Inflammatory macrophage (primary cell): ENCODE measurements at regions not wholly inside any gene's neighbourhood (a gene's known extent, or its start where the extent isn't known, plus 50 kb on each side); places are given as distances from the start of the nearest gene placed in this dataset.

Experiments
- DNase-seq, 2 donors: peaks; one replicate each; pipeline ENCODE4 v3.0.0-alpha.2; 2020 to 2022

DNA sequence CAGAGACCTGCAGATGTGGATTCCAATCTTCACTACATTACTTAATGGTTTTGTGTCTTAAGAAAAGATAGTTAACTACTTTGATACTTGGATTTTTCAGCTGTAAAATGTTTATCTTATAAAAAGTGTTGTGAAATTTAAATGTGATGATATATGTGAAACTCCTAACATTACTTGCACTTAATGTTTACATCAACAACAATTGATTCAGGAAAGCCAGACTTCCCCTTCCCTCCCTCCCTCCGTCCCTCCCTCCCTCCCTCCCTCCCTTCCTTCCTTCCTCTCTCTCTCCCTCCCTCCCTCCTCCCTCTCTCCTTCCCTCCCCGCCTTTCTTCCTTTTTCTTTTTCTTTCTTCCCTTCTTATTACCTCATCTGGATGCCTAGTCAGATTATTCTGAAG is 773.9 kb upstream of the FAM98A start:
- no peak for DNase-seq

DNA sequence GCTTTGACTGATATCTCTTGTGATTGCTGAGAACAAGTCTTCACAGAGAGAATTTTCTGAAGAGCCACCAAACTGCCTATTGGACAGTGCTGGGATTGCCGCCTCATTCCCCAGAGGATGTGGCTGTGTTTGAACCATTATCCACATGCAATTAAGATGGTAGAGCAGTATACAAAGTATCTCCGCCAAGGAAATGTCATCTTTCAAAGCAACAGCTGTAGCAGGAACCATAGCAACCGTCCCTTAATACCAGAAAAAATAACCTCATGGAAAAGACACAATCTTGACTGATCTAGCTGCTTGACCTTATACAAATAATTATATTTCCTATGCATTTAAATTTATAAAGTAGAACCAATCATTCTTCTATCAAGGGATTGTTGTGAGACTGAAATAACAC is 772.6 kb upstream of the FAM98A start:
- DNase-seq, result no peak

DNA sequence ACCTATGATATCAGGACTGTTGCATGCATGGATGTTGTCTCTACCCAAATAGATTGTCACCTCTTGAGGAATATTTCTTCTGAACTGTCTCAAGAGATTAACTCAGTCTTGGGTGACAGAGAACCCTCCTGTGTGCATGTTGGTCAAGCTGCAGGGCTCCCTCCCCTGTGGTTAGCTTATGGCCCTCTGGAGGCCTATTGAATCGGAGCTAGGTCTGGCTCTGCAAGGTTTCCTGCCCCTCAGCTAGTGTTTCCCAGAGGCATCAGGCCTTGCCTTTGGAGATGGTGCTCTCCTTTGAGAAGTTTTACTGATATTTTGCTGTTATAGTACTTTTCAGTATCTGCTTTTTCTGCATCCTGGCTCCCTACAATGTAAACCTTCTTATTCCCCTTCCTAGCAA is 769.2 kb upstream of the FAM98A start:
- no peak for DNase-seq

DNA sequence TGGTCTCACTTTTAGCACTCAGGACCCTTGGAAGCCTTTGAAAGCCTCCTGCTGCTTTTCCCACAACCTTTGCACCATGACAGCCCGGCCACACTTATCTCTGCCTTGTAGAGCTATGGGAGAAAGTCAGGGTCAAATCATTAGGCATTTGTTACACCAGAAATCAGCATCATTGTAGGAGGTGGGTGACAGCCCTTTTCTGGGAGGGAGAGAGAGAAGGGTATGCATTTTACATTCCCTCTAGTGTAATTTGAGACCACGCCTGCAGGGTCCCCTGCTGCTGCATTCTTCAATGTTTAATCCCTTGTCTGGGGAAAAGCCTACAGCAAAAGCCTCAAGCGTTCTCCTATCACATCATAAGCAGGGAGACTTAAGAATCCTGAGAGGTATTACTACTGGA is 766.8 kb upstream of the FAM98A start:
- no peak for DNase-seq

DNA sequence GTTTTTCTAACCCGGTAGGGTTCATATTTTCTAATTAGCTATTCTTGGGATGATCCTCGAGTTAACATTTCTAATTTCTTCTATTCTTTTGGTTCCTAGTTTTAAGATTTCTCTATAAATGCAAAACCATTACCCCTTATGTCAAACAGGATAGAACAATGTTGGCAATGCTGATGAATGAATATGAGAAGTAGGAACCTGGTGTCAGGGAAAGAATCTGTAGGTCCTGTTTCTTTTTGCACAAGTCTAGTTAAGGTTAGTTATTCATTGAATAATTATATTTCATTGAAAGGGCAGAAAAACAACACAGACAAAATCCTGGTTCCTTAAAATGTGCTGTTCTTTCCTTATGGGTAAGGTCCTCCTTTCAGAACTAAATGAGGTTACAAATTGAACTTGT is 766.4 kb upstream of the FAM98A start:
- no peak for DNase-seq

DNA sequence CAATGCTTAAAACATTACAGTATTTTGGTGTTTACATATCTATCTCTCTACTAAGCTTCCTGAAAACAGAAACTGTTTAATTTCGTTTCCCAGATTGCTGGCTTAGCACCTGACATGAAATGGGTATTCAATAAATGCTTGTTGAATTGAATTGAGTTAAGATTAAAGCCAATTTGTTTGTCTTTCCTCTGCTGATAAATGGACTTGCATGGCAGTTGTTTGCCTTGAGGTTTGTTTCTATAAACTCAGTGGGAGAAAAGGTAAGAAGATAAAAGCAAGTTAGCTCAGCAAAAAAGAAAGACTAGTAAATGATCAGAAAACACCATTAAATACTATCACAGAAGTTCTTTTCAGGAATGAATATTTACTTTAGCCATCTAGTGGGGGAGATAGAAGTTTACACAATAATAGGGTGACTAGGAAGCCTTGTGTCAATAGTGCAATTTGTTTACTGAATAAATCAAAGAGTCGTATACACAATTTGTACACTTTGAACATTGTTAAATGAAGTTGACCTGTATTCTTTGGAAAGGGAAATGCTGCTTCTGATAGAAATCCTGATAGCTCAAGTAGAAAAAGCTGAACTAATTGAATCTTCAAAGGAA is 754.5 kb upstream of the FAM98A start:
- no peak for DNase-seq

DNA sequence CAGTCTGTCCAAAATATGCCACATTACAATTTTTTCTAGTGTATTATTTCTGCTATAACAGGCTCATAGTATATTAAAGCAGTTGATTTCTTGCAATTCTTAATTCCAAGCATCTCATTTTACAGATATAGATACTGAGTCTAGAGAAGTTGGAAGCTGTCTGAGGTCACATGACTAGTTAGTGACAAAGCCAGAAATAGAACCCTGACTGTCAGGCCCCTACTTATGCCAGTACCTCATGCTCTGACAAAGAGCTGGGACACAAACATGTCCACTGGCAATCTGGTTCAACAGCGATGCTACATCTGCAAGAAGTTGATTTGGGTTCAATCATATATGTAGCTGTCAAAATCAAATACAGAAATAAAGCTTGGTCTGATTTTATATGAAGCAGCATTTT is 750.4 kb upstream of the FAM98A start:
- DNase-seq, result no peak

DNA sequence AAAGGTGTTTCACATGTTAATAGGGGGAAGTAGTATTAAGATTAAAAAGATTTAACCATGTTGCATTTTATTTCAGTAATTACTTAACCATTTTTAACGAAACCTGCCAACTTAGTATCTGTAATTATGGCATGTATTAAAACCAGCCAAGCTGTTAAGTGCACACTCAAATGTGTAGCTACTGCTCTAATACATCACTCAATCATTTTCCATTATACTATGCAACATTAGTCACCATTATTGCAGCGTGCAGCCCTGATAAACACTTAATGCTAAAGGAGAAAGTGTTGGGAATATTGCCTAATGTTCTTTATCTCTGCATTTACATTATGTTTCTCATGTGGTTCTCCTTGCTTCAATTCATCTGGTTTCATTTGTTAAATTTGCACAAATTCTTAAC is 745.9 kb upstream of the FAM98A start:
- DNase-seq, result no peak

DNA sequence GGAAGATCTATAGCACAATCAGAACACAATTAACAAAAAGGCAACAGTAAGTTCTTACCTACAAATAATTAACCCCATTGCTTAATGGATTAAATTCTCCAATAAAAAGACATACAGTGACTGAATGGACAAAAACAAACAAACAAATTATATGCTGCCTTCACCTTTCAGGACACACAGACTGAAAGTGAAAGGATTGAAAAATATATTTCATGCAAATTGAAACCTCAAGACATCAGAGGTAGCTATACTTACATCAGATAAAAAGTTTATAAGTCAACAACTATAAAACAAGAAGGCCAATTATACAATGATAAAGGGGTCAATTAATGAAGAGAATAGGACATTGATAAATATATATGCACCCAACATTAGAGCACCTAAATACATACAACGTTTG is 741.2 kb upstream of the FAM98A start:
- DNase-seq, result no peak

DNA sequence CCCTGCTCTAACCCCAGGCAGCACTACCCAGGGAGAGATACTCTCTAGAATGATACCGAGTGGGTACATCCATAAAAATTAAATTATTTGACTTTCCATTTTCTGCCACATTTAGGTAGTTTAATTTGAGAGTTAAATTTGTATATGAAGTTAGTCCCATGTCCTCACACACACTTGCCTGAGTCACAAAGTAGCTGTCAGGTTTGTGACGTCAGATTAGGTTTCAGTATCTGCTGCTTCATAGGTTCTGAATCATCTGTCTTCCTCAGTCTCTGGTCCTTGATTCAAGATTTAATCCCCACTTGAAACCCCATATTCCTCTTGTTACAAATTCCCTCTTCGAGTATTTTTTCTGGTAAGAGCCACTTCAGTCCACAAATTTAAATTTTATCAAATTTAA is 738.6 kb upstream of the FAM98A start:
- no peak for DNase-seq

DNA sequence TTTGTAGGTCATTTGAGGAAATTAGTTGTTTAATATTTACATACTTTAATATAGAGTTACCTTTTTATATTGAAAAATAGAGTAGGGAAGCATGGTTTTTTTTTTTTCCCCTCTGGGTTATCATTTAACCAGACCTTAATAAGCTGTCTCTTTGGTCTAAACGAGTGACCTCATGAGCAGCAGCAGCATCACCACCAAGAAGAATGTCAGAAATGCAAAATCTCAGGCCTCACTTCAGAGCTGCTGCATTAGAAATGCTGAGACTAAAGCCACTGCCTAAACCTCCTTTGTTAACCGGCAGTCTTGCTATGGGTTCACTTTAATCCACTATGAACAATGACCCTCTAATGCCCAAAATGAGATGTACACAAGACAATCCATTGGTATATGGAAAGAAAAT is 733.7 kb upstream of the FAM98A start:
- DNase-seq, result no peak

DNA sequence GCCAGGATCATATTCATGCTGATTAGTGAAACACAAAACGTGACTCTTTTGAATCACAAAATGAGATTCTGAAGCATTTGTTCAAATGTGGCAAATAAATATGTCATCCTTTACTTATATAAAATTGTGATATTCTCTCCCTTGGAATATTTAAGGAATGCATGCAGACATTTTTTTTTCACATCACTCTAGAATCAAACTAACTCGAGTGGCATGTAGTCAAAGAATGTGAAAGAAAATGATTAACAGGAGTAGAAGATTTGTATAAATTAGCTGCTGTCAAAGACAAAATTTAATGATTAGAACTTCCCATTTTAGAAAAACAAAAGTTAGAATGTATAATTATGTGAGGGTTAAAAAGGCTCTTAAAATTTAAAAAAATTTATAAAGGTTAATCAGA is 721.0 kb upstream of the FAM98A start:
- no peak for DNase-seq

DNA sequence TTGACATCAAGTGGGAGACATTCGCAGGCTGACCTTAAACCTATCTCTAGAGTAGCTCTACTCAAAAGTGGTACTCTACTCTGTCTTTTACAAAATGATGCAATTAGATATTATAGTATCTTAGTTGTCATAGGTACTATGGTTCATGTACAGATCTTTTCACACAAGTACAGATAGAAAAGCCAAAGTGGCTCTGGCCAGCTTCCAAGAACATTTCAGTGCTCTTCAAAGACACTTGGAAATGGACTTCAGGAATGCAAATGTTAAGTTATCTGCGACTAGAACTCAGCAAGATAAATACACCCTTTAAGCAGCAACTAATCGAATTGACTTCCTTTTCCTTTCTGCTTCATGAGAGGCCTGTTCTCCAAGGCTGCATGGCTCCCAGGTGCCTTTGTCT is 718.7 kb upstream of the FAM98A start:
- no peak for DNase-seq

DNA sequence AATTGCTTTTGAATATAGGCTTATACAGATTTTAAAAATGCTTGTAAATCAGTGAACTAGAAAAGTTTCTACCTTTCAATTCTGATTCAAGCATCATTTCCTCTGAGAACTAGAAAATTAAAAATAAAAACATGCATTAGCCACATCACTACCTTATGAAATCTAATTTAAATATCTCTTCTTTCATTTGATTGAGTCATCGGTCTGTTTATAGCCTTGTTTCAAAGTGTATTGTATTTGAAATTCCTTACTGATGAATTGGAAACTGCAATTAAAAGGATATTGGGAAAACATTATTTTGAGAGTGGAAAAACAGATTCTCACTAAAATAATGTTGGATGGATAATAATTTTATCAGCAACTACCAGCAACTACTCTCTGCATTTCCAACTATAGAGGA is 717.7 kb upstream of the FAM98A start:
- no peak for DNase-seq

DNA sequence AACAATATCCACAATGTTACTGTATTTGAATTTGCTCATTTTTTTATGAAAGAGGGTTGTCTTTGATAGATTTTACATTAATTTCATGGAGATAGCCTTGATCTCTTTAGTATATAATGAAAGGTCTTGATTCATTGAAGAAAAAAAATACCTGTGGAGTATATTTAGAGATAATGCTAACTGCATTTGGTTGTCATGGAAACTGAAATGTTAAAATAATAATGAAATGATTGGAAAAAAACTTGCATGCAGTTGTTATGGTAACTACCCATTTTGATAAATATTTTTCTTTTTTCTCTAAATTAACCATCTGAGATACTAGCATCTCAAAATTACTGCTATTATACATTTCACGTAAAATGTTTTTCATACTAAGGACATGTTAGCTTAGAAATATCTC is 712.7 kb upstream of the FAM98A start:
- DNase-seq, result no peak

DNA sequence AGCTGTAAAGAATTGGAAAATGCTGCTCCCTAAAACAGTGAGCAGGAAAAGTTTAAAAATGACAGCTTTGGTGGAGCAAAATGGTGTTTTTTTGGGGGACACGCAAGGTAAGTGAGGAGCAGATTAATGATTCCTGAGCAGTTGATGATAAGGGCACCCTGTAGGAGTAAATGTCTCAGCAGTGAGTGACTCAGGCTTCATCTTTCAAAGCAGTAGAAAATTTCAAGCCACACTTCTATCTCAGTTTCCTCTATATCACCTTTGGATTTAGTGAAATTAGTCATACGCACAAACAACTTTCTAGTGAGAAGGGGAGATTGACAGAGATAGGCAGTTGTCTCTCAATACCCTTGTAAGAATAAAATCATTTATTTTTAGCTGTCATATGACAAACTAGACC is 709.0 kb upstream of the FAM98A start:
- DNase-seq, result no peak

DNA sequence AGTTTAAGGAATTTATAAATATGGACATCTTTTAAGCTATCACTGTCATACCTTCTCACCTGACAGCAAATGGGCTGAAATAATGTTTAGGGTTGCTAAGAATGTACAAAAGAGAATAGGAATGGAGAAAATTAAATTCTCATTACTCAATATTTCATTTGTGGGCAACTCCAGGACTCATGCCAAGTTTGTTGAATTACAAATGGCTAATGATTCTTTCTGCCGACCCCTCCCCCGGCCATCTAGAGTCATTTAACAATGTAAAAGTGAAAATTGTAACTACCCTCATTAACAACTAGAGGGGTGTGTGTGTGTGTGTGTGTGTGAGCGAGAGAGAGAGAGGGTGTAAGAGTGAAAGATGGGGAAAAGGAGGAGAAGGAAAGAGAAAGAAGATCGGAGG is 708.5 kb upstream of the FAM98A start:
- DNase-seq, result no peak

DNA sequence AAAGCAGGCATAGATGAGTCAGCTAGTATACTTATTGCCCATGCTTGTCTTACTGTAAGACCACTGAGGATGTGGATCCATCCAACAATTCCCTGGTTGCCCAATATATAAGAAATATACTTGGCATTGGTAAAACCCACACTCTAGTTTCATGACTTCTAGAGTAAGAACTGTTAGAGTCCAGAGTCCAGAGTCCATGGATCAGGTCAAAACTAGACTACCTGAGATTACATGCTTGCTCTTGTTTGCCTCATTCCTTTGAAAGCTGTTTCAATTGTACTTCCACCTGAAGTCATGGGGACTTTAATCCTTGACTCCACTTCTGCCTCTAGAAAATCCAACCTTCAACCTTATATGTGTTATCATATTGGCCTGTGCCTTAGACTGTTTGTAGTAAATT is 707.6 kb upstream of the FAM98A start:
- DNase-seq, result no peak

DNA sequence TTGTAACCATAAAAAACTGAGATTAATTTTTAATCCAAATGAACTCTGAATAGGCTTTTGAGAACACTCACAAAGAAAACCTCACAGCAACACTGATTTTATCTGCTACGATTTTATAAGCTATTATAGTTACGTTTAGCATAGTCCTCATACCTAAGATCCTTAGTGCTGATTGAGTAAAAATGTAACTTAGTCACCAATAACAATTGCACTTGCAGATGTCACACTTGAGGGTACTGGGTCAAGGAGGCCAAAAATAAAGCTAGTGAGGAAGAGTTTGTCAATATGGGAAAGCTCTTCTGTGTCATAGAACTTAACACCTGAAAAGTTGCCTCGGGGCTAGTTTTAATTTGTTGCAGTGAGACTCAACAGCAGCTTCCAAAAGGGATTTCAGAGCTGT is 706.5 kb upstream of the FAM98A start:
- DNase-seq, result no peak

DNA sequence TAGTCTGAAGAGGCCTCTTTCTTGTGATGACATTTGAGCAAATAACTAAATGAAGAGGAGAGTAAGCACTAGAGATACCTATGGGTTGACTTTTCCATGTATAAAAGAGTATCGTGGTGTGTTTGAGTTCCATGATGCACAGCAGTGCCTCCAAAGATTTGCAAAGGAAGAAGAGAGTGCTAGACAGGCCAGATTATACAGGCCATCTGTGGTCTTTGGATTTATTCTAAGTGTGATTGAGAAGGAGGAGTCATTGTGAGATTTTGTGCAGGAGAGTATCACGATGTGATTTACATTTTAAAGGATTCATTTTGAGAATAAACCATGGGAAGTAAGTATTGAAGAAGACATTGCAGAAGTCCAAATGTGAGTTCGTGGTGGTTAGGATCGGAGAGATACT is 695.9 kb upstream of the FAM98A start:
- DNase-seq, result no peak

DNA sequence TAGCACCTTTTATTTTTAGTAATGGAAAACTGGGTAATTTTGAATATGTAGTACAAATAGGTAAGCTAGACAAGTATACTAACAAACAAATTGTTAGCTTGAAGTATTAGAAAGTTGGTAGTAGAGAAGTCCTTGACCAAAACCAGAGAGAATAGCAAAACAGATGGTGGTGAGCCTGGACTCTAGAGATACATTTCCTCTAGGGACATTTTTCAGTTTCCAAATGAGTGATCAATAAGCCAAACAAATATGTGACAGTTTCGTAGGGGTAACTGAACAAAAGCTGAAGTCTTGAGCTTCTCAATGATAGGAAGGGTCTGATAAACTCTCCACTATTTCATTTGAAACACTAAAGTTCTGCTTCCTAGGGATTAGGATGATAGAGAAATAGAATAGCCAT is 692.0 kb upstream of the FAM98A start:
- DNase-seq, result no peak

DNA sequence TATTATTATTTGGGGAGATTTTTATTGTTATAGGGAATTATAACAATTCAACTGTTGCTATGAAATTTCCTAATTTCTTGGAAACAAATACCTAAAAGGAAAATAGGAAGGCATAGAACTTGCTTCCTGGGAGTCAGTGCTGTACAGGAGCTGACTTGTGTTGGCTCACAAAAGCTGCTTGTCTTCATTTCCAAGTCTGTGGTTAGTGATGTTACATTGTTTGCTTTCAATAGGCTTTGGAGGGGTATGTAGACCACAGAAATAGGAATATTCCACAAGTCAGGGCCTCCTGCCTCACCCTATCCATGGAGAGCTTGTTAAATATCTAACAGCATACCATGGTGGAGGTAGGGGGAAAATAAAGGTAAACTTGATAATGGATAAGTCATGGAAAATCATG is 688.9 kb upstream of the FAM98A start:
- no peak for DNase-seq

DNA sequence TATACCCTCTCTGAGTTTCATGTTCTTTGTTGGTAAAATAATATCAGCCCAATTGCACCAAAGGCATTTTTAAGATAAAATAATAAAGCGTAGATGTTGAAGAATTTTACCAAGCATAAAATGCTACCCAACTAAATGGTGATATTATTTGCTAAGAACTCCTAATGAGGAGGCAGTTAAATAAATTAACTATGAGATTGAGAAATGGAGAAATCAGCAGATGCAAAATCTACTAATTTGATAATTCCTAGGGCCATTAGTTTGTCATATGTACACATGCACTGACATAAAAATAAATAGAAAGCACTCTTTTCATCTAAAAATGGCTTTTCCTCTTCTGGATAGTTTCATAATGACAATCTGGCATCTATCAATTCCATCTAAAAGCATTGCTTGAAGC is 681.5 kb upstream of the FAM98A start:
- no peak for DNase-seq

DNA sequence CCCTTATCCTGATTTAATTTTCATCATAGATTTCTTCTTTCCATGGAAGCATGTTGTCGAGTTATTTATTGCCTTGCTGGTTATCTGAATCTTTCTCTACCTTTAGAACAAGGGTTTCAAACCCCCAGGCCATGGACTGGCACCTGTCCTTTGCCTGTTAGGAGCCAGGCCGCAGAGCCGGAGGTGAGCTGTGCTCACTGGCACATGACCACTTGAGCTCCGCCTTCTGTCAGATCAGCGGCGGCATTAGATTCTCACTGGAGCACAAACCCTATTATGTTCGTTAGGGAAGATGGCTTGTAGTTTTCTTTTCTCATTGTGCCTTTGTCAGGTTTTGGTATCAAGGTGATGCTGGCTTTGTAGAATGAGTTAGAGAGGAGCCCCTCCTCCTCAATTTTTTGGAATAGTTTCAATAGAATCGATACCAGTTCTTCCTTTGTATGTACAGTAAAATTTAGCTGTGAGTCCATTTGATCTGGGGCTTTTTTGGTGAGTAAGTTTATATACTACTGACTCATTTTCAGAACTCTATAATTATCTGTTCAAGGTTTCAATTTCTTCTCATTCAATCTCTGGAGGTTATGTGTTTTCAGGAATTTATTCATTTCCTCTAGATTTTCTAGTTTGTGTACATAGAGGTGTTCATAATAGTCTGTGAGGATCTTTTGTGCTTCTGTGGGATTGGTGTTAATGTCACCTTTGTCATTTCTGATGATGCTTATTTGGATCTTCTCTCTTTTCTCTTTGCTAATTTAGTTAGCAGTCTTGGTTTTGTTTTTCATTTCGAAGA is 668.0 kb upstream of the FAM98A start:
- no peak for DNase-seq

DNA sequence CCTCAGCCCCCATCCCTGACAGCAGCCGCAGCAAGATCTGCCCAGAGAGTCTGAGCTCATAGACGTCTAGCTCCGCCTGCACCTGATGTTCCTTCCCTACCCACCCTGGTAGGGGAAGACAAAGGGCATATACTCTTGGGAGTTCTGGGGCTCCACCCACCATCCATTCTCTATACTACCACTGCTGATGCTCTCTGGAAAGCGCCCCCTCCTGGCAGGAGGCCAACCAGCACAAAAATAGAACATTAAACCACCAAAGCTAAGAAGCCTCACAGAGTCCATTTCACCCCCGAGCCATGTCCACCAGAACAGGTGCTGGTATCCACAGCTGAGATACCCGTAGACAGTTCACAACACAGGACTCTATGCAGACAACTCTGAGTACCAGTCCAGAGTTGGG is 662.6 kb upstream of the FAM98A start:
- no peak for DNase-seq
